NT2/D1 (cell line): ENCODE measurements at regions not wholly inside any gene's neighbourhood (a gene's known extent, or its start where the extent isn't known, plus 50 kb on each side); places are given as distances from the start of the nearest gene placed in this dataset.

Experiments used
- SUZ12 ChIP-seq: IDR thresholded peaks from 2 replicates; pipeline ENCODE4 v1.6.1; 2011; ENCODE audit not compliant: insufficient read length, insufficient read depth; ENCODE audit errors: extremely low read depth
- YY1 ChIP-seq: IDR thresholded peaks from 2 replicates; pipeline ENCODE4 v1.6.1; 2011; ENCODE audit not compliant: insufficient read length, insufficient read depth
- ZNF274 ChIP-seq: IDR thresholded peaks from 2 replicates; pipeline ENCODE4 v1.6.1; 2011; ENCODE audit warnings: mild to moderate bottlenecking, low read depth, low read length

DNA sequence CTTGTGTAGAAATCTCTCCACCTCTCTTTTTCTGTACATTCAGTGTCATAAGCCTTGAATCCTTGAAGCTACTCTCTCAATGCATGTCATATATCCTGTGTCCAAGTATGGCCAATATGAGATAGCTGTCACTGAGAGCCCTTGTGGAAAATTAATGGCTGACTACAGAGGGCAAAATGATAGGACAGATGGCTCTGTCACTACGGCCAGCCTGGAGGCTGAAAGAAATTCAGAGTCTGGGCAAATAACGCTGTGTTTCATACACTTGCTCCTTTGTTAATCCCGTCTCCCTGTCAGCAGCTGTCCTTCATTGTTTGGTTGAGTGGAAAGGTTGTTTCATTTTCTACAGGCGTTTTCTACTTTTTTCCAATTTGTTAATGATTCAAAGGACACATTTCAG lies 70.4 kb upstream of the VGLL2 start:
- TF ChIP-seq YY1 (no peak), SUZ12 (no peak), ZNF274 (no peak)
